ENCODE measurements at regions not wholly inside any gene's neighbourhood (a gene's known extent, or its start where the extent isn't known, plus 50 kb on each side); places are given as distances from the start of the nearest gene placed in this dataset.
"Not testable (repeated sequence)": the region's sequence is repeated elsewhere in the genome, so short reads cannot be mapped to it uniquely, and the experiment has no call there.

- Mint-ChIP-seq H3K9me3 (peaks cover 5% of the 10 kb centered on the region), H3K4me3 (no peak overlapping the region), H3K36me3 (no peaks in the 10 kb centered on the region), H3K4me1 (no peaks in the 10 kb centered on the region), H3K27me3 (no peaks in the 10 kb centered on the region), H3K27ac (no peak overlapping the region)
- no peak for ATAC-seq
Measured at GRCh38 chr20:6679086-6679485, 88.4 kb upstream of the BMP2 start.

GRCh38 chr20:6678101-6678500 lies 89.4 kb upstream of the BMP2 start:
- Mint-ChIP-seq H3K4me1 (no peaks in the 10 kb centered on the region), H3K4me3 (no peak overlapping the region), H3K27me3 (no peaks in the 10 kb centered on the region), H3K9me3 (peaks cover 7% of the 10 kb centered on the region), H3K36me3 (no peaks in the 10 kb centered on the region), H3K27ac (no peak overlapping the region)
- ATAC-seq: no peak

GRCh38 chr20:6674831-6675230 lies 92.7 kb upstream of the BMP2 start:
- Mint-ChIP-seq H3K27me3 (no peaks in the 10 kb centered on the region), H3K4me3 (no peak overlapping the region), H3K36me3 (no peaks in the 10 kb centered on the region), H3K9me3 (peaks cover 8% of the 10 kb centered on the region), H3K4me1 (no peaks in the 10 kb centered on the region), H3K27ac (no peak overlapping the region)
- no peak for ATAC-seq

GRCh38 chr20:6673071-6673470 lies 94.4 kb upstream of the BMP2 start:
- Mint-ChIP-seq H3K27me3 (no peaks in the 10 kb centered on the region), H3K4me1 (no peaks in the 10 kb centered on the region), H3K9me3 (peaks cover 6% of the 10 kb centered on the region), H3K27ac (no peak overlapping the region), H3K36me3 (no peaks in the 10 kb centered on the region), H3K4me3 (no peak overlapping the region)
- no peak for ATAC-seq

GRCh38 chr20:6671829-6672228 lies 95.7 kb upstream of the BMP2 start:
- Mint-ChIP-seq H3K27me3 (no peaks in the 10 kb centered on the region), H3K9me3 (peaks cover 6% of the 10 kb centered on the region), H3K4me3 (no peak overlapping the region), H3K36me3 (no peaks in the 10 kb centered on the region), H3K4me1 (no peaks in the 10 kb centered on the region), H3K27ac (no peak overlapping the region)
- ATAC-seq: no peak

- Mint-ChIP-seq H3K4me3 (no peak overlapping the region), H3K36me3 (no peaks in the 10 kb centered on the region), H3K9me3 (peaks cover 10% of the 10 kb centered on the region), H3K4me1 (no peaks in the 10 kb centered on the region), H3K27me3 (no peaks in the 10 kb centered on the region), H3K27ac (no peak overlapping the region)
- ATAC-seq: no peak
Measured at GRCh38 chr20:6668546-6668945, 98.9 kb upstream of the BMP2 start.

GRCh38 chr20:6665621-6666355 lies 101.7 kb upstream of the BMP2 start:
- Mint-ChIP-seq H3K4me1 (no peaks in the 10 kb centered on the region), H3K9me3 (peaks cover 6% of the 10 kb centered on the region), H3K27ac (no peak overlapping the region), H3K36me3 (no peaks in the 10 kb centered on the region), H3K27me3 (no peaks in the 10 kb centered on the region), H3K4me3 (no peak overlapping the region)
- no peak for ATAC-seq

GRCh38 chr20:6665161-6665560 lies 102.3 kb upstream of the BMP2 start:
- Mint-ChIP-seq H3K4me1 (no peaks in the 10 kb centered on the region), H3K27me3 (no peaks in the 10 kb centered on the region), H3K27ac (no peak overlapping the region), H3K9me3 (peaks cover 6% of the 10 kb centered on the region), H3K4me3 (no peak overlapping the region), H3K36me3 (no peaks in the 10 kb centered on the region)
- ATAC-seq: no peak

GRCh38 chr20:6664574-6664973 lies 102.9 kb upstream of the BMP2 start:
- Mint-ChIP-seq H3K36me3 (no peaks in the 10 kb centered on the region), H3K9me3 (peaks cover 6% of the 10 kb centered on the region), H3K27ac (no peak overlapping the region), H3K4me1 (no peaks in the 10 kb centered on the region), H3K4me3 (no peak overlapping the region), H3K27me3 (no peaks in the 10 kb centered on the region)
- ATAC-seq: no peak

GRCh38 chr20:6663751-6664388 lies 103.6 kb upstream of the BMP2 start:
- no peak overlapping the region for H3K27ac Mint-ChIP-seq
- no peaks in the 10 kb centered on the region for H3K36me3 Mint-ChIP-seq
- no peak for ATAC-seq
- peaks cover 6% of the 10 kb centered on the region for H3K9me3 Mint-ChIP-seq
- H3K4me3 Mint-ChIP-seq: no peak overlapping the region
- no peaks in the 10 kb centered on the region for H3K27me3 Mint-ChIP-seq
- H3K4me1 Mint-ChIP-seq: no peaks in the 10 kb centered on the region

GRCh38 chr20:6663104-6663503 lies 104.4 kb upstream of the BMP2 start:
- no peak for ATAC-seq
- Mint-ChIP-seq H3K9me3 (peaks cover 9% of the 10 kb centered on the region), H3K4me1 (no peaks in the 10 kb centered on the region), H3K27me3 (no peaks in the 10 kb centered on the region), H3K36me3 (no peaks in the 10 kb centered on the region), H3K4me3 (no peak overlapping the region), H3K27ac (no peak overlapping the region)

- H3K9me3 Mint-ChIP-seq: peaks cover 12% of the 10 kb centered on the region
- no peak overlapping the region for H3K27ac Mint-ChIP-seq
- no peaks in the 10 kb centered on the region for H3K4me1 Mint-ChIP-seq
- no peaks in the 10 kb centered on the region for H3K36me3 Mint-ChIP-seq
- no peak overlapping the region for H3K4me3 Mint-ChIP-seq
- ATAC-seq: no peak
- no peaks in the 10 kb centered on the region for H3K27me3 Mint-ChIP-seq
Measured at GRCh38 chr20:6662309-6662708, 105.2 kb upstream of the BMP2 start.

GRCh38 chr20:6660441-6660840 lies 107.0 kb upstream of the BMP2 start:
- Mint-ChIP-seq H3K27ac (no peak overlapping the region), H3K36me3 (no peaks in the 10 kb centered on the region), H3K4me1 (no peaks in the 10 kb centered on the region), H3K9me3 (peaks cover 10% of the 10 kb centered on the region), H3K27me3 (no peaks in the 10 kb centered on the region), H3K4me3 (no peak overlapping the region)
- ATAC-seq: no peak

- H3K4me3 Mint-ChIP-seq, ATAC-seq, H3K4me1 Mint-ChIP-seq, H3K27ac Mint-ChIP-seq, H3K27me3 Mint-ChIP-seq, H3K9me3 Mint-ChIP-seq, H3K36me3 Mint-ChIP-seq: not testable (repeated sequence)
Measured at GRCh38 chr20:6658909-6659308, 108.6 kb upstream of the BMP2 start.

GRCh38 chr20:6657904-6658303 lies 109.6 kb upstream of the BMP2 start:
- H3K27me3 Mint-ChIP-seq: no peaks in the 10 kb centered on the region
- H3K36me3 Mint-ChIP-seq: no peaks in the 10 kb centered on the region
- H3K4me3 Mint-ChIP-seq: no peak overlapping the region
- H3K27ac Mint-ChIP-seq: no peak overlapping the region
- H3K9me3 Mint-ChIP-seq: peaks cover 6% of the 10 kb centered on the region
- no peak for ATAC-seq
- no peaks in the 10 kb centered on the region for H3K4me1 Mint-ChIP-seq

GRCh38 chr20:6657111-6657510 lies 110.4 kb upstream of the BMP2 start:
- H3K27me3 Mint-ChIP-seq: no peaks in the 10 kb centered on the region
- no peak overlapping the region for H3K27ac Mint-ChIP-seq
- peaks cover 10% of the 10 kb centered on the region for H3K9me3 Mint-ChIP-seq
- no peaks in the 10 kb centered on the region for H3K36me3 Mint-ChIP-seq
- no peak for ATAC-seq
- no peak overlapping the region for H3K4me3 Mint-ChIP-seq
- H3K4me1 Mint-ChIP-seq: no peaks in the 10 kb centered on the region

Measured in stimulated activated memory B cell treated with anti-CD40 and anti-IgM and Interleukin-4, amounts not matched to agents 10 μg/mL and 1 μg/mL and 100 μg/mL, for 72 hours (primary cell).